Fibroblast of lung (primary cell): ENCODE measurements at regions not wholly inside any gene's neighbourhood (a gene's known extent, or its start where the extent isn't known, plus 50 kb on each side); places are given as distances from the start of the nearest gene placed in this dataset.

ENCODE experiments used
- DNase-seq, 2 donors: peaks; one replicate each; pipeline versions ENCODE4 v3.0.0 to v3.0.0-alpha.2; 2010; ENCODE audit warnings: low read depth in 2 of 2
- H2AFZ ChIP-seq: 2 replicates; pipeline ENCODE4 v1.5.1; 2012; ENCODE audit warnings: low read length, control low read depth, inconsistent platforms
- H3K27ac ChIP-seq: 2 replicates; pipeline ENCODE4 v1.5.1; 2011; ENCODE audit warnings: low read length, control low read depth; ENCODE audit not compliant: insufficient read depth
- H3K27me3 ChIP-seq: 2 replicates; pipeline ENCODE4 v1.5.1; 2011; ENCODE audit warnings: mild to moderate bottlenecking, low read length; ENCODE audit not compliant: control insufficient read depth, insufficient read depth
- H3K36me3 ChIP-seq: 2 replicates; pipeline ENCODE4 v1.5.1; 2011; ENCODE audit warnings: low read length; ENCODE audit not compliant: control insufficient read depth, insufficient read depth
- H3K4me1 ChIP-seq: 2 replicates; pipeline ENCODE4 v1.5.1; 2011; ENCODE audit warnings: low read length; ENCODE audit not compliant: control insufficient read depth, insufficient read depth; ENCODE audit errors: extremely low read depth
- H3K4me2 ChIP-seq: 2 replicates; pipeline ENCODE4 v1.5.1; 2011; ENCODE audit warnings: low read length, control low read depth; ENCODE audit not compliant: insufficient read depth; ENCODE audit errors: extremely low read depth
- H3K4me3 ChIP-seq, 4 experiments: fragments of 200-600 bp in 1 of 4; sonication (generic) in 1 of 4; replicated peaks in 1 of 4; 2 replicates each; pipeline ENCODE4 v1.5.1; 2011 to 2016; ENCODE audit warnings: low read length in 4 of 4, low read depth in 3 of 4, mild to moderate bottlenecking in 3 of 4, control low read depth in 2 of 4, inconsistent platforms in 1 of 4, mixed read lengths in 1 of 4; ENCODE audit not compliant: insufficient read depth in 1 of 4; ENCODE audit errors: control extremely low read depth in 1 of 4
- H3K79me2 ChIP-seq: 2 replicates; pipeline ENCODE4 v1.5.1; 2012; ENCODE audit warnings: mild to moderate bottlenecking, low read length, inconsistent platforms; ENCODE audit not compliant: control insufficient read depth, insufficient read depth
- H3K9ac ChIP-seq: 2 replicates; pipeline ENCODE4 v1.5.1; 2011; ENCODE audit warnings: mild to moderate bottlenecking, low read length, control low read depth; ENCODE audit not compliant: insufficient read depth
- H3K9me3 ChIP-seq: 2 replicates; pipeline ENCODE4 v1.5.1; 2012; ENCODE audit warnings: low read depth, low read length; ENCODE audit not compliant: control insufficient read depth, insufficient read depth
- H4K20me1 ChIP-seq: 2 replicates; pipeline ENCODE4 v1.5.1; 2011; ENCODE audit warnings: low read length; ENCODE audit not compliant: control insufficient read depth, insufficient read depth; ENCODE audit errors: extremely low read depth
- EZH2 ChIP-seq: IDR thresholded peaks from 2 replicates; pipeline ENCODE4 v1.5.1; 2012; ENCODE audit warnings: low read length, control low read depth, mild to moderate bottlenecking; ENCODE audit errors: missing control alignments
- TF ChIP-seq, protein P1 (sequence below), 2 donors: IDR thresholded peaks in 1 of 2; conservative IDR thresholded peaks in 1 of 2; 1 replicate in 1 of 2; 2 replicates in 1 of 2; pipeline ENCODE4 v1.5.1; 2011 to 2012; ENCODE audit warnings: low read length in 2 of 2, control low read depth in 1 of 2, inconsistent platforms in 1 of 2, low read depth in 1 of 2, mild to moderate bottlenecking in 1 of 2

DNA sequence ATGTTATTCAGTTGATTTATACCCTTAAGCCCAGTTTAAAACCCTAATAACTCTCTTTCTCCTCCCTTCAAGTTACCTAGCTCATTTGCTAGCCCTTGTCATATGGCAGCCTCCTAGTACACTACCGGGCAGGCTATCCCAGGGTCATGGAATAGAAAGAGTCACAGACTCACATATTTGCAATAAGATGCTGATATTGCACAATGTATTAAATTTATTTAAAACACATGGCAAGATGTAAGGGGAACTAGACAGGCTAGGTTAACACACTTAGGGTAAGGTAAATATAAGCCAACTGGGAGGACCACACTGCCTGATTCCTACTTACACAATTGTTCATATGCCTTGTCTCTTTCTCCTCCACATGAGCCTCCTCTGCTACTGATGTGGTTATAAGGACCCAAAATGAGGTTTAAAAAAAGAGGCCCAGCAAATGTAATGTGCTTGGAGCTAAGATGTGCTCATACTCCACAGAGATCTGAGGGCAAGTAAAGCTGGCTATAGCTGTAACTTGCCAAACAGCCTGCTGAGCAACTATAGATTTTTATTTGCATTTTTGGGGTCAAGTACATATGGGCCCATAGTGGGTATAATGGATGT lies 130.0 kb downstream of the ENC1 start:
- Histone ChIP-seq H3K4me1 (no peaks in the 10 kb centered on the region), H3K4me3 (no peak overlapping the region), H3K9ac (no peak overlapping the region), H3K79me2 (no peaks in the 10 kb centered on the region), H3K27ac (no peak overlapping the region), H3K9me3 (no peaks in the 10 kb centered on the region), H2AFZ (no peak overlapping the region), H3K36me3 (no peaks in the 10 kb centered on the region), H3K27me3 (no peaks in the 10 kb centered on the region), H3K4me2 (no peak overlapping the region), H4K20me1 (no peaks in the 10 kb centered on the region)
- TF ChIP-seq, protein P1, sequence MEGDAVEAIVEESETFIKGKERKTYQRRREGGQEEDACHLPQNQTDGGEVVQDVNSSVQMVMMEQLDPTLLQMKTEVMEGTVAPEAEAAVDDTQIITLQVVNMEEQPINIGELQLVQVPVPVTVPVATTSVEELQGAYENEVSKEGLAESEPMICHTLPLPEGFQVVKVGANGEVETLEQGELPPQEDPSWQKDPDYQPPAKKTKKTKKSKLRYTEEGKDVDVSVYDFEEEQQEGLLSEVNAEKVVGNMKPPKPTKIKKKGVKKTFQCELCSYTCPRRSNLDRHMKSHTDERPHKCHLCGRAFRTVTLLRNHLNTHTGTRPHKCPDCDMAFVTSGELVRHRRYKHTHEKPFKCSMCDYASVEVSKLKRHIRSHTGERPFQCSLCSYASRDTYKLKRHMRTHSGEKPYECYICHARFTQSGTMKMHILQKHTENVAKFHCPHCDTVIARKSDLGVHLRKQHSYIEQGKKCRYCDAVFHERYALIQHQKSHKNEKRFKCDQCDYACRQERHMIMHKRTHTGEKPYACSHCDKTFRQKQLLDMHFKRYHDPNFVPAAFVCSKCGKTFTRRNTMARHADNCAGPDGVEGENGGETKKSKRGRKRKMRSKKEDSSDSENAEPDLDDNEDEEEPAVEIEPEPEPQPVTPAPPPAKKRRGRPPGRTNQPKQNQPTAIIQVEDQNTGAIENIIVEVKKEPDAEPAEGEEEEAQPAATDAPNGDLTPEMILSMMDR (conservative IDR thresholded peaks at IDR 0.05 in 1 of 2, IDR thresholded peaks at IDR 0.05 in 1 of 2; ENCODE audit: low read depth in 1 of 2, low read length in 2 of 2): no peak
- TF ChIP-seq EZH2: no peak
- peak in 1 of 2 donors; percentile 43 for DNase-seq

DNA sequence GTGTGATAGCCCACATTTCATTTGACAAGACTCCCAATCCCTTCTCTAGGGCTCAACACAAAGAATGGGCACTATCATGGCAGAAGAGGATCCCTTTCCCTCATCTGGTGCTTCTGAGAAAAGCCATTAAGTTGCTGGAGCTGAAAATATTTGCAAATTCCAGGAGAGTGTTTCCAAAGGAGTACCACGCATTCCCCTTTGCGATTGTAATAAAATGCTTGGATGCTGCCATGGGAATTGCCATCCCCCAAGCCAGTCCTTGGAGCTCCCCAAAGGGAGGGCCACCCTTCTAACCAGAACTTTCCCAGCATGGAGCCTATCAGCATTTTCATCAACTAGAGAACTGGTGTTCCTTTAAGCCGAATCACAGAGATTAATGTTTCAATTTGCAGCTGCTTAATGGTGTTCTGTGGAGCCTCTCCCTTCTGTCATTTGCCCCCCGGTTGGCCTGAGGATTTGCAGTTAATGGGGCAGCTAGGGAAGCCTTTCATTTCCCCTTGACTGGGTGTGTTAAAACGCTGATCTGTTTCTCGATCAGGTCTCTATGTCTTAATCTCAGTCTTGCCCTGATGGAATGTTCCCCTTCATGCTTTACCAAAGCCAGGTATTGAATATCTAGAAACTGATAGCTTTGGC lies 133.0 kb downstream of the ENC1 start:
- DNase-seq: no peak
- Histone ChIP-seq H3K27me3 (no peaks in the 10 kb centered on the region), H3K9me3 (no peaks in the 10 kb centered on the region)

DNA sequence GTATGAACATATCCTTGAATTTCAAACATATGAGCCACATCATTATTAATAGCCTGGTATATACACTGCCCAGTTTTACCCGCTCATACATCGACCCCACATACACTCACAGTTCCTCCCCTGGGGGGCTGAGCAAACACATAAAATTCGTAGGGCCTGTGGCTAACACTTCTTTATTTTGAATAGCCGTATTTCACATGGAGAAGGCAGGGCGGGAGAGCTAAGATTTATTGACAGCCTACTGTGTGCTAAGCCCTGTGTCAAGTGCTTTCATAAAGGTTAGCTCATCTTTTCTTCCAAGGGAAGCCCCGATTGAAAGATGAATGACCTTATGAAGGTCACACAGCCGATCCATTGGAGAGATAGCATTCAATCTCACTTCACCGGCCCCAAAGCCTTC lies 134.4 kb downstream of the ENC1 start:
- Histone ChIP-seq H3K79me2 (no peaks in the 10 kb centered on the region), H3K27me3 (no peaks in the 10 kb centered on the region), H2AFZ (no peak overlapping the region), H3K36me3 (no peaks in the 10 kb centered on the region), H3K4me1 (no peaks in the 10 kb centered on the region), H3K9ac (no peak overlapping the region), H3K27ac (no peak overlapping the region), H3K4me3 (no peak overlapping the region), H3K9me3 (no peaks in the 10 kb centered on the region), H3K4me2 (no peak overlapping the region), H4K20me1 (no peaks in the 10 kb centered on the region)
- DNase-seq: no peak
- TF ChIP-seq, protein P1 (conservative IDR thresholded peaks at IDR 0.05 in 1 of 2, IDR thresholded peaks at IDR 0.05 in 1 of 2; ENCODE audit: low read depth in 1 of 2, low read length in 2 of 2): no peak

More for the DNA sequence above, 133.0 kb downstream of the ENC1 start:
- H2AFZ ChIP-seq: no peak overlapping the region
- H3K4me1 ChIP-seq: no peaks in the 10 kb centered on the region
- no peak overlapping the region for H3K4me3 ChIP-seq
- H3K36me3 ChIP-seq: no peaks in the 10 kb centered on the region
- H3K79me2 ChIP-seq: no peaks in the 10 kb centered on the region
- H3K4me2 ChIP-seq: no peak overlapping the region
- H4K20me1 ChIP-seq: no peaks in the 10 kb centered on the region
- no peak overlapping the region for H3K27ac ChIP-seq
- TF ChIP-seq, protein P1 (conservative IDR thresholded peaks at IDR 0.05 in 1 of 2, IDR thresholded peaks at IDR 0.05 in 1 of 2; ENCODE audit: low read depth in 1 of 2, low read length in 2 of 2): no peak
- TF ChIP-seq EZH2: no peak
- H3K9ac ChIP-seq: no peak overlapping the region
